ENCODE measurements at regions not wholly inside any gene's neighbourhood (a gene's known extent, or its start where the extent isn't known, plus 50 kb on each side); places are given as distances from the start of the nearest gene placed in this dataset.

GRCh38 chr12:42663621-42664020, 74.1 kb upstream of the PRICKLE1 start:
- H3K4me2 ChIP-seq (ENCODE audit: low read length), result no peak overlapping the region
- H3K36me3 ChIP-seq (ENCODE audit: insufficient read depth, low read length), result no peaks in the 10 kb centered on the region
- H3K79me2 ChIP-seq (replicated peaks; ENCODE audit: insufficient read depth, low read length), result no peaks in the 10 kb centered on the region
- H4K20me1 ChIP-seq (ENCODE audit: insufficient read depth), result no peaks in the 10 kb centered on the region
- no peaks in the 10 kb centered on the region for H3F3A ChIP-seq (ENCODE audit: insufficient read depth, low read length, poor library complexity, severe bottlenecking)
- H3K9me2 ChIP-seq (ENCODE audit: insufficient read depth, low read length), result no peaks in the 10 kb centered on the region
- TF ChIP-seq POLR2AphosphoS5 (IDR thresholded peaks at IDR 0.05), result no peak
- no peak for TF ChIP-seq MXI1 (conservative IDR thresholded peaks at IDR 0.05; ENCODE audit: poor library complexity, severe bottlenecking)
- TF ChIP-seq EZH2 (IDR thresholded peaks at IDR 0.05; ENCODE audit: borderline replicate concordance, insufficient read depth, low read length, poor library complexity, severe bottlenecking), result no peak
- no peak for TF ChIP-seq RAD21 (conservative IDR thresholded peaks at IDR 0.05)
- no peak for TF ChIP-seq TAF1 (IDR thresholded peaks at IDR 0.05; ENCODE audit: low read depth)
- no peak for TF ChIP-seq REST (IDR thresholded peaks at IDR 0.05; ENCODE audit: borderline replicate concordance)
- TF ChIP-seq EP300 (conservative IDR thresholded peaks at IDR 0.05; ENCODE audit: poor library complexity, severe bottlenecking), result no peak
- no peak for TF ChIP-seq CTCF (IDR thresholded peaks at IDR 0.05; ENCODE audit: poor library complexity, severe bottlenecking)
- no peak for TF ChIP-seq SMC3 (conservative IDR thresholded peaks at IDR 0.05; ENCODE audit: poor library complexity)
- no peak overlapping the region for H2AFZ ChIP-seq (ENCODE audit: low read depth, low read length)
- no peak overlapping the region for H3K4me3 ChIP-seq (ENCODE audit: low read length)
- H3K9ac ChIP-seq (ENCODE audit: low read length), result no peak overlapping the region
- no peaks in the 10 kb centered on the region for H3K27me3 ChIP-seq (ENCODE audit: insufficient read depth, low read depth, low read length)
- H3K9me3 ChIP-seq (ENCODE audit: low read length), result no peaks in the 10 kb centered on the region
- H3K27ac ChIP-seq (ENCODE audit: low read length), result no peak overlapping the region

GRCh38 chr12:42660968-42661937, 71.7 kb upstream of the PRICKLE1 start:
- no peak overlapping the region for H3K4me2 ChIP-seq (ENCODE audit: low read length)
- no peaks in the 10 kb centered on the region for H3K79me2 ChIP-seq (replicated peaks; ENCODE audit: insufficient read depth, low read length)
- H2AFZ ChIP-seq (ENCODE audit: low read depth, low read length), result no peak overlapping the region
- H3K9me3 ChIP-seq (ENCODE audit: low read length), result no peaks in the 10 kb centered on the region
- H3F3A ChIP-seq (ENCODE audit: insufficient read depth, low read length, poor library complexity, severe bottlenecking), result no peaks in the 10 kb centered on the region
- no peaks in the 10 kb centered on the region for H3K27me3 ChIP-seq (ENCODE audit: insufficient read depth, low read depth, low read length)
- H3K4me3 ChIP-seq (ENCODE audit: low read length), result no peak overlapping the region
- H3K27ac ChIP-seq (ENCODE audit: low read length), result no peak overlapping the region
- no peaks in the 10 kb centered on the region for H3K36me3 ChIP-seq (ENCODE audit: insufficient read depth, low read length)
- no peak for TF ChIP-seq REST (IDR thresholded peaks at IDR 0.05; ENCODE audit: borderline replicate concordance)
- TF ChIP-seq POLR2AphosphoS5 (IDR thresholded peaks at IDR 0.05), result no peak
- peak; percentile 76 for TF ChIP-seq EP300 (conservative IDR thresholded peaks at IDR 0.05; ENCODE audit: poor library complexity, severe bottlenecking)
- TF ChIP-seq CTCF (IDR thresholded peaks at IDR 0.05; ENCODE audit: poor library complexity, severe bottlenecking), result no peak
- TF ChIP-seq SMC3 (conservative IDR thresholded peaks at IDR 0.05; ENCODE audit: poor library complexity), result no peak
- no peak for TF ChIP-seq MXI1 (conservative IDR thresholded peaks at IDR 0.05; ENCODE audit: poor library complexity, severe bottlenecking)
- TF ChIP-seq TAF1 (IDR thresholded peaks at IDR 0.05; ENCODE audit: low read depth), result no peak
- no peaks in the 10 kb centered on the region for H3K9me2 ChIP-seq (ENCODE audit: insufficient read depth, low read length)
- H4K20me1 ChIP-seq (ENCODE audit: insufficient read depth), result no peaks in the 10 kb centered on the region
- no peak overlapping the region for H3K9ac ChIP-seq (ENCODE audit: low read length)
